Stimulated activated naive B cell treated with anti-CD40 and anti-IgM and Interleukin-4, amounts not matched to agents 10 μg/mL and 1 μg/mL and 100 μg/mL, for 72 hours (primary cell): ENCODE measurements at regions not wholly inside any gene's neighbourhood (a gene's known extent, or its start where the extent isn't known, plus 50 kb on each side); places are given as distances from the start of the nearest gene placed in this dataset.

Experiments
- ATAC-seq, 2 donors: fragments of 150-1000 bp; cut with Tn5 transposase; replicated peaks; 2 replicates each; pipeline ENCODE4 v1.10.0; 2021; ENCODE audit warnings: moderate library complexity in 1 of 2
- DNase-seq: peaks from one replicate; pipeline ENCODE4 v3.0.0; 2021
- H3K27ac Mint-ChIP-seq: one replicate; pipeline ENCODE4 v1.8.0; 2022; ENCODE audit warnings: mild to moderate bottlenecking, mixed read lengths
- H3K27me3 Mint-ChIP-seq, 2 donors: one replicate each; pipeline ENCODE4 v1.8.0; 2022; ENCODE audit warnings: mixed read lengths in 2 of 2
- H3K36me3 Mint-ChIP-seq, 2 donors: one replicate each; pipeline ENCODE4 v1.8.0; 2022; ENCODE audit warnings: mixed read lengths in 2 of 2, mild to moderate bottlenecking in 1 of 2
- H3K4me1 Mint-ChIP-seq, 2 donors: one replicate each; pipeline ENCODE4 v1.8.0; 2022; ENCODE audit warnings: mixed read lengths in 2 of 2, mild to moderate bottlenecking in 1 of 2
- H3K4me3 Mint-ChIP-seq, 2 donors: one replicate each; pipeline ENCODE4 v1.8.0; 2022; ENCODE audit warnings: mild to moderate bottlenecking in 2 of 2, mixed read lengths in 2 of 2, moderate library complexity in 1 of 2
- H3K9me3 Mint-ChIP-seq, 2 donors: one replicate each; pipeline ENCODE4 v1.8.0; 2022; ENCODE audit warnings: mixed read lengths in 2 of 2, mild to moderate bottlenecking in 1 of 2

DNA sequence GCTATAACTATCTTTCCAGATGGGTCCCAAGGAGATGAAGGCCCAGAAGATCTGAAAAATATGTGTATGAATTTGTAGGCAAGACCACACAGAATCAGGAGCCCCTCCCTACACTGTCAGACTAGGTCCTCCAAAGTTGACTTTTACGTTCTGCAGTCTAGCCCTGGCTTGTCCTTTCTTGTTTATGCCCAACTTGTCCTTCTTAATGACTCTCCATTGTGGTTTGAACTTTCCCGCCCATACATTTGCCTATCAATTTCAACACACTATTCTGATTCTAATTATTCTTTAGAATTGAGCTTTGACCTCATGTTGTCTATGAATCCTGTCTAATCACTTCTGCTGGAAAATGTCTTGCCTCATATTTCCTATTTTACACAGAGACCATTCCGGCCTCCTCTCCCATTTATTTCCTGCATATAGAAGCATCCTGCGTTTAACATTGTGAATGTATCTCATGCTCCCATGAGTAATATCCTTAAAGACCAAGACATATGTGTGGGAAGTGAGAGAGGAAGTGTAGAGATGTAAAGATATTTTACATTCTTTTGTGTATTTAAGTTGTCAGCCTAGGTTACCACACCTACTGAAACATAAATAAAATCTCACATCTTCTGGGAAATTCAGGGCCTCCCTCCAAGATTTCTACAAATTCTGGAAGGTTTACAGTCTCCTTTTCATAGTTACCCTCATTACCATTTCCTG lies 348.3 kb downstream of the BCKDHB start:
- DNase-seq (no peak), ATAC-seq (peak; percentile 2 to 12)
- peaks cover 0 to 5% of the 10 kb centered on the region in 2 donors for H3K36me3 Mint-ChIP-seq
- peaks cover 0 to 1% of the 10 kb centered on the region in 2 donors for H3K9me3 Mint-ChIP-seq
- H3K27ac Mint-ChIP-seq: peak overlapping the region; percentile 42
- peaks cover 12 to 13% of the 10 kb centered on the region in 2 donors for H3K4me1 Mint-ChIP-seq
- no peaks in the 10 kb centered on the region for H3K27me3 Mint-ChIP-seq
- no peak overlapping the region for H3K4me3 Mint-ChIP-seq

DNA sequence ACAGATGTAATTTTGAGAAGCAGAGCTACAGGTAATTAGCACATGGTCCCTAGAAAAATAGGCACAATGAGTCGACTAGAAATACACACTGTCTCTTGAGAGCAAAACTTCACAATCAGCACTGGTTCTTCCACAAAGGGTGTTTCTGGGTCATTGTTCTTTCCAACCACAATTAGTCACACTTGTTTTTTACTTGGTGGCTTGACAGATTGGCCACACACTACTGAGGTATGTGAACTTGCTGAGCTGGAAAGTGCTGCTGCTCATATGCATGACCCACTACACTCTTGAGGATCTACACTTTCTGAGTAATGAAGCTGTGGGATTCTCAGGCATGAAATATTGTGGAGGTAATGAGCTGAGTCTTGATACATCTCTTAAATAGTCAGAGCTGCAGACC lies 347.7 kb downstream of the BCKDHB start:
- Mint-ChIP-seq H3K4me1 (peaks cover 12 to 13% of the 10 kb centered on the region in 2 donors), H3K9me3 (peaks cover 0 to 1% of the 10 kb centered on the region in 2 donors), H3K27me3 (no peaks in the 10 kb centered on the region), H3K27ac (peak overlapping the region; percentile 42), H3K36me3 (peaks cover 0 to 5% of the 10 kb centered on the region in 2 donors), H3K4me3 (no peak overlapping the region)
- peak; percentile 97 to 98 for ATAC-seq
- DNase-seq: peak; percentile 39

DNA sequence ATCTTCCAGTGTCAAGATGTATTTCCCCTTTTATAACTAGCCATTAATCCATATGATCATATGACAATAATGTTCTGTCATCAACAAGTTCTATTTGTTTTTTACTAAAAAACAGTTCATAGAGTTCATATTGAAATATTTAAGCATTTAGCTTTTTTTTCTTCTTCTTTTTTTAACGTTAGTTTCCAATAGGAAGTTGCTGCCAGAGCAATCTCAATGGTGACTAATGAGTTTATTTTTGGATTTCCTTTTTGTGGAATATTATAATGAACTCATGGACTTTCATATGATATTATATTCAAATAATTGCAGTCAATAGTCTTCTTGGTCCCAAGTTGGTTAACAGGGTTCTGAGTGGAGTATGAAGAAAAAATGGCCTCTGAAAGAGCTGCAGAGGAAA lies 343.3 kb downstream of the BCKDHB start:
- H3K27me3 Mint-ChIP-seq: no peaks in the 10 kb centered on the region
- peaks cover 0 to 3% of the 10 kb centered on the region in 2 donors for H3K36me3 Mint-ChIP-seq
- no peak overlapping the region for H3K27ac Mint-ChIP-seq
- H3K4me1 Mint-ChIP-seq: peaks cover 4 to 10% of the 10 kb centered on the region in 2 donors
- DNase-seq (no peak), ATAC-seq (no peak)
- H3K4me3 Mint-ChIP-seq: no peak overlapping the region
- peaks cover 3% of the 10 kb centered on the region in 2 donors for H3K9me3 Mint-ChIP-seq

DNA sequence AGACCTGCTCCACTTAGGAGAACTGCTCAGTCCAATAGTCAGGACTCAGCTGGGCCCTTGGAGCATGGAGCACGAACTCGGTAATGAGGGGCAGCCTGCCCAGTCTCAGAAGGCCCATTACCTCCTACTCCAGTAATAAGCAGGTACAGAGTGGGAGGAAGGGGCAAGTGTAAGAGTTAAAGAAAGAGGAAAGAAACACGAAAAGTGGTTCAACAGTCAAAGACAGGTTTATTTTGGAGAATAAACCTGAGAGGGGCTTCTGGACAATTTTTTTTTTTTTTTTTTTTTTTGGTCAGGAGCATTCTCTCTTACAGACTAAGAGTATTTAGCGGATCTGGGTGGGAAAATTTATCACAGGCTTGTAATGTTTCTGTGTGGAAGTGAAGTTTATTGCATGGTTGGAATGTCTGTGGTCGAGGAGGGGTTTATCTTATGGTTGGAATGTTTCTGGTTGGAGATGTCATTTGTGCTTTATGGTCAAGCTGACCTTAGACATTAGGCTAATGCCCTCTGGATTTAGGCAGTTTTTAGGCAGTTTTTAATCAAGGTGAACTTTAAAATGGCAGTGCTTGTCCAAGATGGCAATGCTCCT lies 340.1 kb downstream of the BCKDHB start:
- ATAC-seq (no peak), DNase-seq (no peak)
- H3K9me3 Mint-ChIP-seq: peaks cover 3% of the 10 kb centered on the region in 2 donors
- no peak overlapping the region for H3K27ac Mint-ChIP-seq
- H3K27me3 Mint-ChIP-seq: no peaks in the 10 kb centered on the region
- no peak overlapping the region for H3K4me3 Mint-ChIP-seq
- H3K4me1 Mint-ChIP-seq: no peaks in the 10 kb centered on the region
- peaks cover 0 to 2% of the 10 kb centered on the region in 2 donors for H3K36me3 Mint-ChIP-seq

DNA sequence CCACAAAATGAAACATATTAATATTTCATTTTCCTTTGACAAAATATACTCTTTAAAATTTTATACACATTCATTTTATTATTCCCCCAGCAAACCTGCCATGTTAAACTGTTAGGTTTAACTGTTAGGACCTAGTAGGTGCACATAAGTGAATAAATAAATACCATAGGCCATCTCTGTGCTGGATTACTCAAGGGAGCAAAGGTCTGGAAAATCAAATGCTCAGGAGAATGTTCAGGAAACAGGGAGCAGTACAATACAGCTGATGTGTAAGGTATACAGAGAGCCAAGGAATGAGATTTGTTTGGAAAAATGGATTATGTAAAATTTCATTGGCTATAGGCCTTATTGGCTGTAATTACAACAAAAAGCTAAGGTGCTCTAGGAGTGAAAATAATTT lies 339.3 kb downstream of the BCKDHB start:
- DNase-seq (no peak), ATAC-seq (no peak)
- Mint-ChIP-seq H3K27me3 (no peaks in the 10 kb centered on the region), H3K36me3 (peaks cover 0 to 2% of the 10 kb centered on the region in 2 donors), H3K4me1 (no peaks in the 10 kb centered on the region), H3K4me3 (no peak overlapping the region), H3K27ac (no peak overlapping the region), H3K9me3 (peaks cover 3% of the 10 kb centered on the region in 2 donors)

DNA sequence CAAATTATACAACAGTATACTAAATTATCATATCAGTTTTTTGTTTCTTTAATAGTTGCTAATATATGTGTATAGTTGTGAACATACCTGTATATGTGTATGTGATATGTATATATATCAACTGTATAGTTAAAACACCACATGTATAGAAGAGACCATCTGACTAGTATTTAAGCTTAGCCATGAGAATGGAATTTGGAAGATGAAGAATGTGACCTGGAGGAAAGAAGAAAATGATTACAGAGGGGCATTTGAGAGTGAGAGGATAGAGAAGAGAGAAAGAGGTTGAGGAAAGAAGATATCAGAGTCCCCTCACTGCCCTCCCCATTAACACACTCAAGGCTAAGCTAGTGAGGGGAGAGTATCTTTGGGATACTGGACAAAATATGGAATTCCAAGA lies 335.9 kb downstream of the BCKDHB start:
- no peak for ATAC-seq
- DNase-seq: no peak
- Mint-ChIP-seq H3K27ac (no peak overlapping the region), H3K4me3 (no peak overlapping the region), H3K36me3 (peaks cover 0 to 2% of the 10 kb centered on the region in 2 donors), H3K9me3 (peaks cover 3% of the 10 kb centered on the region in 2 donors), H3K4me1 (no peaks in the 10 kb centered on the region), H3K27me3 (no peaks in the 10 kb centered on the region)

DNA sequence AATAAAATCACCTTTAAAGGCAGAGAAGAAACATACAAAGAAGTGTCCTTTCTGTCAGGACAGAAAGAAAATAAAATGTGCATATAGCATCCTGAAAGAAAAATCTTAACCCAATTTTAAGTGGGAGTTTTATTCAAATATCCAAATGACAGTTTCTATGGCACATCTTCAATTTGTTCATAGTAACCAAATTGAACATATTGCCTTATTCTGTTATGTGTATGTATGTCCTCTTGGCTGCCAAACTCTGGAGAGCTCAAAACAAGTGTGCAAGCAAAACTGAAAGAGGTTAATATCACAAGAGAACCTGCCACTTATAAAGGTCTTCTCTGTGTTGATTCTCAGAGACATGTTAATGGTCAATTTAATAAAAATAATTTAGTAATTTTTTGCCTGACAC lies 334.7 kb downstream of the BCKDHB start:
- no peak for DNase-seq
- peaks cover 0 to 3% of the 10 kb centered on the region in 2 donors for H3K9me3 Mint-ChIP-seq
- no peak overlapping the region for H3K4me3 Mint-ChIP-seq
- H3K4me1 Mint-ChIP-seq: no peaks in the 10 kb centered on the region
- H3K27ac Mint-ChIP-seq: no peak overlapping the region
- no peaks in the 10 kb centered on the region for H3K27me3 Mint-ChIP-seq
- no peaks in the 10 kb centered on the region for H3K36me3 Mint-ChIP-seq
- ATAC-seq: no peak

DNA sequence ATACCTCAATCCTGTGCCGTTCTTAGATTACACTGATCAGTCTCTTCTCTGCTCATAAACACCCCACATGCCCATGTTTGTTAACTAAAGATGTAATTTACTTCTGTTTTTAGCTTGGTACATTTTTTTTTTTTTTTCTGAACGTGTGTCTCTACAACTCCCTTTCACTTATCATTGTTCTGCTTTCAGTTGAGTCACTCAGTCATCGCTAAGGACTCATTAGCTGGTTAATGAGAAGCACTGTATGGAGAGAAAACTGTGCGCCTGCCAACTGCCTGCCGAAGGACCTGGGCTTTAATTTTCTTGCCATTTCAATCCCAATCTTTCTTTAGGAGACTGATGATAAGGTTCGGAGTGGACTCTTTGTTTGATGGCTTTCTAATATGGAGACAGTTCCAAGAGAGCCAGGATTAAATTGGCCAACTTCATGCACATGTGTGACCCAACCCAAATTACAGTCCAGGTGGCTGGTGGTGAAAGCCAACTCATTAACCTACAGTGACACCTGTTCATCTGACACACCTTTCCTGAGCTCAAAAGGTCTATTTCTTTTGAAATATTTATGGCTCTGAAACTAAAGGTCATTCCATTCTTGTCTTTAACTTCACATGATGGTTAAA lies 334.1 kb downstream of the BCKDHB start:
- Mint-ChIP-seq H3K4me3 (no peak overlapping the region), H3K27ac (no peak overlapping the region), H3K36me3 (no peaks in the 10 kb centered on the region), H3K9me3 (peaks cover 0 to 3% of the 10 kb centered on the region in 2 donors), H3K27me3 (no peaks in the 10 kb centered on the region), H3K4me1 (no peaks in the 10 kb centered on the region)
- ATAC-seq (no peak), DNase-seq (no peak)

DNA sequence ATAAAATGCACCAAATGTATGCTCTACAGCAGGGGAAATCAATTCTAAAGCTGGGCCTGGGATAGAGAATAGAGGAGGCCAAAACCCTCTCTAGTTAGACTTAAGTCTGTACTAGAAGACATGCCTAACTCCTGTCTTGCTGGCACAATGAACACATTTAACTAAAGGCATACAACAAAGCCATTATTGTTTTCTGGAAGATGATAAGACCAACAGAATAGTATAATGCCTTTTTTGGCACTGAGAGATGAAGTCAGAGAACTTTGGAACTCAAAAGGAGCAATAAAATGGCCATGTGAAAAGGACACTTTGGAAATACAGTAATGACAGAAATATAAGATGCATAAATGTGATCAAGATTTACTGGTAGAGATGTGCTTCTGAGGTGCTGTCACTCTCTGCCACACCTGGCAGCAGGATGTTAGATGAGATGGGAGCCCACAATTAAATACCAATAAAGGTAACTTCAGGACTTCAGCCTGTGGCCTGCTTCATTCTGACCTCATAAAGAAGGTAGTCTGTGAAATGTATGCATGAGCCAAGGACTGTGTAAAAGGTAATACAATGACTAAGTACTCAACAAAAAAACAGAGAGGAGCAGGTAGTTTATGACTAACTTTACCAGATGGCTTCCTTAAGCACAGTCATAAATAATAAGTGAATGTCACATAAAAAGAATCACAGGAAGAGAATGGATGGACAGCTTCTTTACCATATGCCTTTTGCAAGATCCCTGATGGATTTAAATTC lies 333.4 kb downstream of the BCKDHB start:
- no peak for ATAC-seq
- Mint-ChIP-seq H3K36me3 (no peaks in the 10 kb centered on the region), H3K27me3 (no peaks in the 10 kb centered on the region), H3K4me1 (no peaks in the 10 kb centered on the region), H3K27ac (no peak overlapping the region), H3K4me3 (no peak overlapping the region), H3K9me3 (peaks cover 0 to 3% of the 10 kb centered on the region in 2 donors)
- no peak for DNase-seq

DNA sequence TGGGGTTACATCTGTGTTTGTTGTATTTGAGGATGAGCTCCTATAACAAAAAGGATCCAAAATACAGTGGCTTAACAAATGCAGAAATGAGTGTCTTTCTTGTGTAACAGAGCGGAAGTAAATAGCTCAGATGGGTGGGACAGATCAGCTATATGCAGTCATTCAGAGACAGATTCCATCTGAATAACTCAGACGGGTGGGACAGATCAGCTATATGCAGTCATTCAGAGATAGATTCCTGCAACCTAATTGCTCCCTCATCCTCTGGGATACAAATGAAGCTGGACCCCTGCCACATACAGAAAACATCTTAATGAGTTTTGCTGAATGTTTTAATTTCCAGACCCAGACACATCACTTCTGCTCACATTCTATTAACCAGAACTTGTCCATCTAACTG lies 332.3 kb downstream of the BCKDHB start:
- no peaks in the 10 kb centered on the region for H3K4me1 Mint-ChIP-seq
- no peaks in the 10 kb centered on the region for H3K27me3 Mint-ChIP-seq
- no peak overlapping the region for H3K4me3 Mint-ChIP-seq
- no peak for ATAC-seq
- DNase-seq: no peak
- no peaks in the 10 kb centered on the region for H3K36me3 Mint-ChIP-seq
- no peak overlapping the region for H3K27ac Mint-ChIP-seq
- H3K9me3 Mint-ChIP-seq: peaks cover 0 to 3% of the 10 kb centered on the region in 2 donors

DNA sequence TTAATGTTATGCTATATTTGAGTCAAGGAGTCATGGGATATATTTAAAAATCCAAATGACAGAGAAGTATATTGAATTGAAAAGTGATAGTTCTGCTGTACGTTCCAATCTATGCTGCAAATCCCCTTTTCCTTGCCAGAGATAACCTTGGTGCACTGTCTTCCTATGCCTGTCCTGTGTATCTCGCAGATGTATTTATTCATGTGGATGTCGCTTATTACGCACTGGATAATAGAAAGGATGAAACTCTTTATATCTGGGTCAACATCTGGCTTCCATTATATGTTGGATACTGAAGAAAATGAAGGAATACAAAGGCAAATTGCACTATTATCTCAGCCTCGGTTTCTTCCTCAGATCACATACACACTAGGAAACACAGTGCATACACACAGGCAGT lies 331.3 kb downstream of the BCKDHB start:
- H3K27me3 Mint-ChIP-seq: no peaks in the 10 kb centered on the region
- H3K36me3 Mint-ChIP-seq: no peaks in the 10 kb centered on the region
- DNase-seq (no peak), ATAC-seq (no peak)
- no peaks in the 10 kb centered on the region for H3K4me1 Mint-ChIP-seq
- H3K9me3 Mint-ChIP-seq: peaks cover 0 to 3% of the 10 kb centered on the region in 2 donors
- H3K27ac Mint-ChIP-seq: no peak overlapping the region
- no peak overlapping the region for H3K4me3 Mint-ChIP-seq

DNA sequence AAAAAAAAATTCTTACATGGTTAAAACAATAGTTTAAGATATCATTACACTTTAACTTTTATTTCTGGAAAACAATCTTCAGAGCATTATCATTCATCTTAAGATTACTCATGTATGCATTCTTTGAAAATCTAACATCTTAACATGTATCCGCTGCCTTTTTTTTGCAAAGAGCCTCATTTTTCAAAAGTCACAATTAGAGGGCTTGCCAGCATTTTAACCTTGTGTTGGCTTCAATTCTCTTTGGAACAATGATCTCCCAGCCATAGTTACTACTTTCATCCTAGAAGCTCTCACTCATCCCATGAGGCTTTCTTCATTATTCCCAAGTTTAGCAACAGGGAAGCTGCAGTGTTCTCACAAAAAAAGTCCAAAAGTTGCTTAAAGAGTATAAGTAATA lies 330.8 kb downstream of the BCKDHB start:
- no peak overlapping the region for H3K4me3 Mint-ChIP-seq
- DNase-seq (no peak), ATAC-seq (no peak)
- no peak overlapping the region for H3K27ac Mint-ChIP-seq
- H3K27me3 Mint-ChIP-seq: no peaks in the 10 kb centered on the region
- H3K36me3 Mint-ChIP-seq: peaks cover 0 to 2% of the 10 kb centered on the region in 2 donors
- peaks cover 1 to 6% of the 10 kb centered on the region in 2 donors for H3K9me3 Mint-ChIP-seq
- no peaks in the 10 kb centered on the region for H3K4me1 Mint-ChIP-seq

DNA sequence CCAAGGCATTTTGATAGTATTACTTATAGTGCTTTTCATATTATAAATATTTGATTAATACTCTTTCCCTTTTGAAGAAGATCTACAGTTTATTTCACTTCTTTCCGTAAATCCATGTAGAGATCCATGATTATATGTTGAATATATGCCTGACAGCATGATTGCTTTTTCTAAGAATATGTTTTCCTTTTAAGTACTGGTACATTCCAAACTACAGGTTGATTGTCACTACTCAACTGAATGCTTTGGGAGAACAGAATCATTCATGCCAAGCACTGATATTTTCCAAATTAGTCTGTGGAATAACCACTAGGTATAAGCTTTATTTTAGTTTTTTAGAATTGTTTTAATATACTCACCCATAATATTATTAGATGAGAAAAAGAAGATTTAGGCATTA lies 330.2 kb downstream of the BCKDHB start:
- Mint-ChIP-seq H3K4me3 (no peak overlapping the region), H3K27me3 (no peaks in the 10 kb centered on the region), H3K4me1 (no peaks in the 10 kb centered on the region), H3K27ac (no peak overlapping the region), H3K36me3 (peaks cover 0 to 4% of the 10 kb centered on the region in 2 donors), H3K9me3 (peaks cover 4 to 9% of the 10 kb centered on the region in 2 donors)
- DNase-seq (no peak), ATAC-seq (no peak)

DNA sequence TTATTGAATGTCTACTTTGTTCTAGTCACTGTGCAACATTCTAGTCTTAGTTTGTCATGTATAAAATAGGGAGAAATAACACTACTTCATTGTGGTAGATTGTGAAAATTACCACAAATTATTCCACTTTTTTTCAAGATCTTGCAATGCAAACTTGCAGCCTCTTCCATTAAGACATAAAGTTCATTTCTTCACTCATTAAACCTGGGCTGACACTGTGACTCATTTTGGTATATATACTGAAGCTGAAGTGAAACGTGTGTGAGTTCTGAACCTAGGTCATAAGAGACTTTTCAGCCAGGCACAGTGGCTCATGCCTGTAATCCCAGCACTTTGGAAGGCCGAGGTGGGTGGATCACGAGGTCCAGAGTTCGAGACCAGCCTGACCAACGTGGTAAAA lies 329.0 kb downstream of the BCKDHB start:
- H3K27ac Mint-ChIP-seq: no peak overlapping the region
- no peak for ATAC-seq

More for the DNA sequence above, 329.0 kb downstream of the BCKDHB start:
- no peak for DNase-seq
- Mint-ChIP-seq H3K4me1 (no peaks in the 10 kb centered on the region), H3K9me3 (peaks cover 12% of the 10 kb centered on the region in 2 donors), H3K4me3 (no peak overlapping the region), H3K36me3 (peaks cover 2 to 4% of the 10 kb centered on the region in 2 donors), H3K27me3 (no peaks in the 10 kb centered on the region)
